GM18951 (cell line): ENCODE measurements at regions not wholly inside any gene's neighbourhood (a gene's known extent, or its start where the extent isn't known, plus 50 kb on each side); places are given as distances from the start of the nearest gene placed in this dataset.

ENCODE experiments used
- POLR2A ChIP-seq: IDR thresholded peaks from 4 replicates; pipeline ENCODE4 v1.6.1; 2011; ENCODE audit warnings: mild to moderate bottlenecking; ENCODE audit not compliant: insufficient read length, insufficient read depth; ENCODE audit errors: extremely low read depth
- in situ Hi-C: fragments of 300-500 bp; cut with MboI; formaldehyde crosslinking; loops from one replicate; pipeline ENCODE4 v1.12.0; 2022; ENCODE audit warnings: low sequenced_read_pairs, mixed read lengths, inconsistent platforms; ENCODE audit not compliant: unreplicated experiment

DNA sequence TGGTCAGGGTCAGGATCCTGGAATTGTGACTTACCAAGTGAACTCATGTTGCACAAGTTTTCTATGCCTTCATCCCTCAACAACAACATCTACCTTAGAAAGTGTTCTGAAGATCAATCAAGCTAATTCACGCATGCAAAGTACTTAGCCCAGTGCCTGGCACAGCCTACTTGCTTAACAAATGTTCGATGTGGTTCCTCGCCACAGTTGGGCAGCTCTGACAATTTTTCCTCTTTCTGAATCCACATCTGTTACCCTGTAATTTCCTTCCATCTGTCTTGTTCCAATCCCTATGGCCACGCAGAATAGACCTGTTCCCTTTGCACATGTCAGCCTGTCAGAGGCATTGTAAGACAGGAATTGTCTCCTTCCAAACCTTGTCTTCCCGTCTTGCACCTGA lies 1415.2 kb downstream of the TBC1D22A start:
- TF ChIP-seq POLR2A: no peak
- in situ Hi-C loops: no loop called here

DNA sequence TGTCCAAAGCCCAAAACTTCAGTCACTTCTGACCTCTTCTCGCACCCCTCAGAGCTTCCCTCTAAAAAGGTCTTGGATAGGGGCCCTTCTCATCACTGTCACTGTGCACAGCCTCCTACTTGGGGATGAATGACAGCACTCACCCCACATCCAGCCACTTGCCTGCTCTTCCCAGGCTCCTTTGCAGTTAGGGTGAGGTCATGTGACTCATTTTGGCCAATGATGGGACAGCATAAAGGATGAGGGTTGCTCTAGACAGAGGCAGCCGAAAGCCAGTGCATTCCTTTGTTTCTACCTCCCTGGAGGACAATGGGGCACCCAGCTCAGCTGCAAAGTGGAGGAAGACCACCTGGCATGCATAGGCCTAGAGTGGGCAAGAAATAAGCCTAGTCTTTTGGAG lies 1413.3 kb downstream of the TBC1D22A start:
- no peak for TF ChIP-seq POLR2A
- in situ Hi-C loops: no loop called here

DNA sequence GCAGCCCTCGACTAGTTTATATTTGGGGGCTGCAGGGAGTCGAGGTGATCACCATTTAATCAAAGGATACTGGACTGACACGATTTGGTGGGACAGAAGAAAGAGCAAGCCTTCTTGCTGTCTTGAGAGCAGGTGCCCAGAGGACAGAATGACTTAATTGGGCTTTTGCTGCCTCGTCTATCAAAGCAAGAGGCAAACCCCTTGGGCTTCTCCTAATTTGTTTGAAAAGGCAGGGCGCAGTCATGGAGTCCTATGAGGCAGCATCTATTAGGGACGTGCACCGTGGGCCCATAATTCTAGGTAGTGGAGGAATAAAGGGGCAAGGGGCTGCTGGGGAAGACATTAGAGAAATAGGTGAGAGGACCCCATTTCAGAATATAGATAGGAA lies 1411.3 kb downstream of the TBC1D22A start:
- no peak for TF ChIP-seq POLR2A
- in situ Hi-C loops: no loop called here

DNA sequence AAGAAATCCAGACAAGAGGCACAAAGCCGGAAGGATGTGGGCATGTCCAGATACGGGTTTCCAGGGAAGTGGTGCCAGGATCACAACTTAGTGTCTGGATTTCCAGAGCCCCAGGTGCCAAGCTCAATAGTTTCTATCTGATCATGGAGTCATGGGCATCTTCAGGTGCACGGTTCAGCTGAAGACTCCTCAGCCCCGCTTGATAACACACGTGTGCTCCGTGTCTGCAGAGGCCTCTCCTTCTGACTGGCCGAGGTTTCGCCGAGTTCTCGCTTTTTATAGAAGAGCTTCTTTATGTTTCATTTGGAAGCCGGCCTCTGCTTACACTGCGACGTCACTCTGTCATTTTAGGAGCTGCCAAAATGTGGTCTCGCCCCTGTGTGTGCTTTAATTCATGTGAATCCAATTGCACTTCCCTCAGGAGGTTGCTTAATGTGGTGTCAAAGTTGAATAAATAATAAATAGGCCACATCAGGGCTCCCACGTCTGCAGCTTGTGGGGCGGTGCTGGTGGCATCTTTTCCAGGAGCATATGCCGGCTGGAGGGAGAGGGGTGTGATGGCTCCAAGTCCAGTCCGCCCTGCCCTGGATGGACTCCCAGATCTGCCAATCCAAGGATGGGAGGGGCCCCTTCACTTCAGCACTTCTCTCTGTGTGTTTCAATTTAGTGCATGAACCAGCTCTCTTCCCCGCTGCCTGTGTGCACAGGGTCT lies 1410.8 kb downstream of the TBC1D22A start:
- TF ChIP-seq POLR2A: no peak
- in situ Hi-C loops: no loop called here

DNA sequence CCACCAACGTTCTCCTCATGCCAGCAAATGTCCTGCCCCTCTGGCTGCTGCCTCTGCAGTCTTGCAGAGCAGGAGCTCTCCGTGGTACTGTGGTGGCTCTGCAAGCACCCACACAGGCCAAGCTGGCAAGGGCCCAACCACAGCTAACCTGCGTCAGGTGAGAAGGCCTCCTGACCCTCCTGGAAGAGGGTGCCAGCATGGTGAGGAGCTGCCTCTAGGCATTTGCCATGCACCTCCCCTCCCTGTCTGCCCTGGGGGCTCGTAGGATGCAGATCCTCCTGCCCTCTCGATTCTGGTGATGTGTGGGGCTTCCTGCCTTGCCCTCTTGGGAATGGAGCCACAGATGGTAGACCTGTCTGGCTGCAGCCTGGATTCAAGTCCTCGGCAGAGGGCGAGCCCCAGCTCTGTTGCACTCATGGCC lies 1408.8 kb downstream of the TBC1D22A start:
- no peak for TF ChIP-seq POLR2A
- in situ Hi-C loops: no loop called here

DNA sequence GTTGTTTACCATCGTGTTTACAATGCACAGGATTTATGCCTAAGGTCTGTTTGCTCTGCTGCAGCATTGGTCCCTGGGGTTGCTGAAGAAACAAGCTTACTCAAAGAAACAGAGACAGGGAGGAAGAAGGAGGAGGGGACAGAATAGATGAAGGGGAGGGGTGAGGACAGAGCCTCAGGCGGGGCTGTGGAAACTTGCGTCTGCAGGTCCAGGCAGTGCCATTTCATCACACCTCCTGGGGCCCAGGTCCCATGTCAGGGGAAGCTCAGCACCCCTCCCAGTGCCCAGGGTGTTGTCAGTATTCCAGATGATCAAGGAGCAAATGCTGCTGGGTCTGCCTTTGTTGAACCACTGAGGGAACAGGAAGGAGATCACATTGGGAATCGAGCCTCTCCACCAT lies 1406.8 kb downstream of the TBC1D22A start:
- TF ChIP-seq POLR2A: no peak
- in situ Hi-C loops: no loop called here

DNA sequence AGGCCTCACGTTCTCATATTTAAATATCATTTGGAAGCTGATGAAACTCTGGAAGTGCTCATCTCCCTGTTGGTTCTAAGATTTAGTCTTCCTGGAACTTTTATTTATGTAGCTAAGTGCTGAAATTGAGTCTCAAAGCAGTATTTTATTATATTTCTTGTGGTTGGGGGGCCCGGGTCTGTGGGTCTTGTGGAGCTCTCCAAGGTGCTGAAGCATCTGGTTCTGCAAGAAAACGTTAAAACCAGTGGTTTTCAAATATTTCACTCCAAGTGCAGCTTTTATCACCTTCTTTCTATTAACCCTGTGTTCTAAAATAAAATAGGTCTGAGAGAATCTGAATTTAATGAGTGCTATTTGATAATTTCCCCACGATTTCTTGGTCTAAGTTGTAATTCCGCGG lies 1404.8 kb downstream of the TBC1D22A start:
- no peak for TF ChIP-seq POLR2A
- in situ Hi-C loops: no loop called here

DNA sequence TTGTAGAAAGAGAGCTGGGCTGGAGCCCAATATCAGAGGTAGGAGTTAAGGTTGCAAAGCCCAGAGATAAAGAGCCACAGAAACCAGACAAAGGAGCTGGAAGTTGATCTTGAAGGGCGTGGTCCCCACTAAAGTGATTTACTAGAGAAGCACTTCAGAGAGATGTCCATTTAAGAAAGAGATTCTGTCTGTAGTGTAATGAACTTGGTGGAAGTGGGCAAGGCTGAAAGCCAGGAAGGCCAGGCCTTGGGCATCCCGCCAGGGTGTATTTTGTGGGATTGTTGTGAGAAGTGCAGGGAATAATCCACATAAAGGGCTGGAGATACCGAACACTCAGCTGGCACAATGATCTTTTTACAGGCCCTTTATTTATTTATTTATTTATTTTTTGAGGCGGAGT lies 1398.8 kb downstream of the TBC1D22A start:
- TF ChIP-seq POLR2A: no peak
- in situ Hi-C loops: no loop called here

DNA sequence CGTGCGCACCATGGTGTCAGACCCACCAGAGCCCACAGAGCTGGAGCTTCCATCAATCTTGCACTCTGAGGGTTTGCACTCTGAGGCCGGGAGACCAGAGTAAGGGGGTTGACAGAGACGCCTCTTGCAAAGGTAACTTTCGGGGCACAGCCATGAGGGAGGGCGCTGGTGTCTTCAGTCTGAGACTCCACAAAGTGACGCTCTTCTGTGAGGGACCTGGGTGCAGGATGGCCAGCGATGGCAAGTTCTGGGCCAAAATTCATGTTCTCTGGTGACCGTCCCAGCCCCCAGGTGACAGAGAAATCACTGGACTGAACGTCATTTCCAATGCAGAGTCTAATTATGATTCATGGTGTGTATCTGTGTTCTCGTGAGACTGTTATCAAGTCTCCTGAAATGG lies 1395.2 kb downstream of the TBC1D22A start:
- in situ Hi-C loops: no loop called here
- no peak for TF ChIP-seq POLR2A

DNA sequence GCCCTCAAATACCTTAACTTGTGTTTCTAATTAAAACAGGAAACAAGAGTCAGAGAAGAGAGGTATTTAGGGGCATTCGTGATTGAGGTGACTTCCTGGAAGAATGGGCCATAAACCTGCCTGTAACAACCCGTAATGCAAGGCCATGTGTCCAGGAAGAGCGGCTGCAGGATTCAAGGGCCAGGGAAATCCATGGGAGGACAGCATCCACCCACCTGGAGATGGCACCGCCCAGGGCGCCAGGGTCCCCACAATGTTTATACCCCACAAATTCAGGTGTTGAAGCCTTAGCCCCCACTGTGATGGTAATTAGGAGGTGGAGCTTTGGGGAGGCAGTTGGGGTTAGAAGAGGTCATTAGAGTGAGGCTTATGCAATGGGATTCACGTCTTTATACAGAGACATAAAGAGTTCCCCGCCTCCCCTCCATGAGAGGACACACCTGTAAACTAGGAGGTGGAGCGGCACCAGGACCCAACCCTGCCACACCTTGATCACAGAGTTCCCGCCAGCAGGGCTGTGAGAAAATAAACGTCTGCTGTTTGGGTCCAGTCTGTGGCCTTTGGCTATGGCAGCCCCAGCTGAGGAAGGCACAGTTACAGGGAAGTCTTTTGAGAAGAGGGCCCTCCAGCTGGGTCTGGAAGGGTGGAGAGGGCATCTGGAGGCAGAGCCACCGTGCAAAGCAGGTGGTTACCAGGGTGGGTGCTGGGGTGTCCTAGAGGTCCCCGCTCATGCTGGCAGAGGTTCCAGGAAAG lies 1394.3 kb downstream of the TBC1D22A start:
- in situ Hi-C loops: no loop called here
- TF ChIP-seq POLR2A: no peak

DNA sequence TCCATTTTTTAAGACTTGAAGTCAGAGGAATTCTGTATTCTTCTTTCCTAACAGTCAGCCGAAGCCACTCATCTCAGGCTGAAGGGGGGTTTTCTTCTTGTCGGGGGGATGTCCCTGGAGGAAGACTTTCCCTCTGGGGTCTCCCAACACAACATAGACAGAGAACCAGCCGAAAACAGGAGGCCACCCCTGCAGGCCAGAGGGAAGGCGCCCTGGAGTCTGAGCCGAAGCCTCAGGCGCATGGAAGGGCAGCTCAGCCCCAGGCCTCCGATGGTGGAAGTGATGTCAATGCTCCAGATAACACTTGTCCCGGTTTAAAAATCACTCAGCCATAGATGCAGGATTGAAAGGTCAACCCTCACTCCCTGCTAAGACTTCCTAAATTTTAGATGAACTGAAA lies 1393.0 kb downstream of the TBC1D22A start:
- in situ Hi-C loops: no loop called here
- no peak for TF ChIP-seq POLR2A

DNA sequence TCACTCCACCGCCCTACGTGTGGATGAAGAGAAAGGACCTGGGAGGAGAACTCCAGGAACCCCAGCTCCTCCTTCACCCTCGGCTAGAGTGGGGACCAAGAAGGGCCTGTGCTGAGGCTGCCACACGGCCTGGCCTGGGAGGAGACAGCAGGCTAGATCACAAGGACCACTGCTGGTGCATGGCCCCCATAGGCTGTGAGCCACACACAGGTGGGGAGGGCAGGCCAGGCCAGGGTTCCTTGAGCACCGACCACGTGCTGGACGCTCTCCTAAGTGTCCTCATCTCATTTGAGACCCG lies 1392.4 kb downstream of the TBC1D22A start:
- no peak for TF ChIP-seq POLR2A
- in situ Hi-C loops: no loop called here

DNA sequence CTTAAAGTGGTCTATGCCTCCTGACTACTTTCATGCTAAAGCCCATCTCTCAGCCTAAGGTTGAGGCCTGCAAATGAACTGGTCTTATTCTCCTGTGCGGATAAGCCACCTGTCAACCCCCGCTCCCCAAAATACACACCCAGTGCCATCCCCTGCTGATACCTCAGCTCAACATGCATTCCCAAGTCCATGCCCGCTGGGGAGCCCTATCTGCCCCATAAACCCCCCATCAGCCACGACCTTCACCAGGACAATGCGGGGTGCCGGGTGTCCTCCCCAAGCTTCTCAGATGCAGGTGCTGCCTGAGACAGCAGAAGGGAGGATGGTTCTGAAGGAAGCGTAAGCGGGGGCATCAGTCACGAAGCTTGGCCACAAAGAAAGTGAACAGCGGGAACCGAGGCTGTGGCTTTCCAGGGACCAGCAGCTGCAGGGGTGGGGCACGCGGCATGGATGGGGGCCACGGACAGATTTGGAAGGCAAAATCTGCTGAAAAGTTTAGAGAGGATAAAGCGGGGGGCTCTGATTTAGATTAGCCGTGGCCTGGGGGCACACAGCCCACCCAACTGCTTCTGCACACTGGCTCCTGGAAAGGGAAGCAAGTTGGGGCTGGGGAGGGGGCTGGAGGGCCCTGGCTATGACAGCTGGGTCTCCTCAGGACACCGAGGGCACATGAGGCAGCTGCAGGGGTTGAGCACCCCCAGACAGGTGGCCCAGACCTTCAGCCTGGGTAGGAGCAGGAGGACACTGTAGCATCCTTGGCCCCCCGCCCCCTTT lies 1391.9 kb downstream of the TBC1D22A start:
- no peak for TF ChIP-seq POLR2A
- in situ Hi-C loops: no loop called here

DNA sequence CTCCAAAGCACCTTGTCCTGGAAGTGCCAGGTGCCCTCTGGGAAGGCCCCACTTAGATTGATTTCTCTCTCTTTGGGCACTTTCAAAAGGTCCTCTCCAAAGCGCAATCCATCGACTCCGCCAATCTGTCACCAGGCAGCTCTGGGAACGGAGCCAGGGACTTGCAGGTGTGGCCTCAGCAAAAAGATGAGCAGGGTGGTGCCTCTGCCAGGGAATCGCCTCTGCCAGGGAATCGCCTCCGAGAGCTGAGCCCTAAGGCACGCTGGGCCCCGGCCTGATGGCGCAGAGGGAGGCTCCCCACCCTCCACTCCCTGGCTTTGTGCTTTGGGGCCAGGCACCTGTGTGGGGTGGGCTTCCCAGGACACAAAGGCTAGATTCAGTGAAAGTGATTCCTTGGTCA lies 1391.3 kb downstream of the TBC1D22A start:
- TF ChIP-seq POLR2A: no peak
- in situ Hi-C loops: no loop called here
